RWPE2 (cell line): ENCODE measurements at regions not wholly inside any gene's neighbourhood (a gene's known extent, or its start where the extent isn't known, plus 50 kb on each side); places are given as distances from the start of the nearest gene placed in this dataset.
"Not testable (repeated sequence)": the region's sequence is repeated elsewhere in the genome, so short reads cannot be mapped to it uniquely, and the experiment has no call there.

Source experiments
- ATAC-seq: fragments of 200-7000 bp; cut with Tn5 transposase; 3 replicates; pipeline ENCODE4 v1.9.1; 2021; ENCODE audit warnings: low read depth
- DNase-seq: peaks from one replicate; pipeline ENCODE4 v3.0.0-alpha.2; 2020; ENCODE audit warnings: low spot score
- H3K27ac ChIP-seq: fragments of 450-650 bp; 2 replicates; pipeline ENCODE4 v1.5.1; 2017; ENCODE audit warnings: mild to moderate bottlenecking; ENCODE audit not compliant: poor library complexity, severe bottlenecking
- H3K27me3 ChIP-seq: fragments of 250-450 bp; sonication (Bioruptor Pico); 2 replicates; pipeline ENCODE4 v1.5.1; 2021; ENCODE audit warnings: mild to moderate bottlenecking, moderate library complexity; ENCODE audit not compliant: insufficient read depth, poor library complexity, severe bottlenecking
- H3K36me3 ChIP-seq: fragments of 250-450 bp; sonication (Bioruptor Pico); 2 replicates; pipeline ENCODE4 v1.5.1; 2020; ENCODE audit warnings: low read depth, mild to moderate bottlenecking, moderate library complexity
- H3K4me1 ChIP-seq: fragments of 250-450 bp; sonication (Bioruptor Pico); 2 replicates; pipeline ENCODE4 v1.5.1; 2021; ENCODE audit warnings: mild to moderate bottlenecking, moderate library complexity; ENCODE audit not compliant: insufficient read depth, poor library complexity, severe bottlenecking
- H3K4me3 ChIP-seq: fragments of 250-450 bp; sonication (Bioruptor Pico); 2 replicates; pipeline ENCODE4 v1.5.1; 2021; ENCODE audit warnings: mild to moderate bottlenecking, moderate library complexity; ENCODE audit not compliant: severe bottlenecking
- H3K9me3 ChIP-seq: fragments of 250-450 bp; sonication (Bioruptor Pico); 2 replicates; pipeline ENCODE4 v1.5.1; 2021; ENCODE audit warnings: mild to moderate bottlenecking, moderate library complexity; ENCODE audit not compliant: severe bottlenecking
- TF ChIP-seq, protein P1 (sequence below): fragments of 450-650 bp; IDR thresholded peaks from one replicate; pipeline ENCODE4 v1.5.1; 2017; ENCODE audit warnings: mild to moderate bottlenecking, moderate library complexity; ENCODE audit not compliant: poor library complexity, severe bottlenecking

DNA sequence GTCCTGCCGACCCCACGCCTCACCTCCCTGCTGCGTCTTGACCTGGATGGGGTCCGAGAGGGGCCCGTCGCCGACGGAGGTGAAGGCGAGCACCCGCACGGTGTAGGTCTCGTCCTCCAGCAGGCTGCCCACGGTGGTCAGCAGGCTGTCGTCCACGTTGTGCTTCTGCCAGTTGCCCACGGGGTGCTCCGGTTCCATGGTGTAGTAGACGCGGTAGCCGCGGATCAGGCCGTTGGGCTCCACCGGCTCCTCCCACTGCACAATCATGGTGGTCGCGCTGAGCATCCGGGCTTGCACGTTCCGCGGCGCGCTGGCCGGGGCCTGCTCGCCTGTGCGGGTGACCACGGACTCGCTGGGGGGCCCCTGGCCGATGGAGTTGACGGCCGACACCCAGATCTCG, 96.7 kb downstream of the PTPRS start:
- Histone ChIP-seq H3K4me1 (no peaks in the 10 kb centered on the region), H3K4me3 (no peak overlapping the region), H3K27ac (no peak overlapping the region), H3K9me3 (no peaks in the 10 kb centered on the region), H3K27me3 (no peaks in the 10 kb centered on the region), H3K36me3 (no peaks in the 10 kb centered on the region)
- TF ChIP-seq, protein P1, sequence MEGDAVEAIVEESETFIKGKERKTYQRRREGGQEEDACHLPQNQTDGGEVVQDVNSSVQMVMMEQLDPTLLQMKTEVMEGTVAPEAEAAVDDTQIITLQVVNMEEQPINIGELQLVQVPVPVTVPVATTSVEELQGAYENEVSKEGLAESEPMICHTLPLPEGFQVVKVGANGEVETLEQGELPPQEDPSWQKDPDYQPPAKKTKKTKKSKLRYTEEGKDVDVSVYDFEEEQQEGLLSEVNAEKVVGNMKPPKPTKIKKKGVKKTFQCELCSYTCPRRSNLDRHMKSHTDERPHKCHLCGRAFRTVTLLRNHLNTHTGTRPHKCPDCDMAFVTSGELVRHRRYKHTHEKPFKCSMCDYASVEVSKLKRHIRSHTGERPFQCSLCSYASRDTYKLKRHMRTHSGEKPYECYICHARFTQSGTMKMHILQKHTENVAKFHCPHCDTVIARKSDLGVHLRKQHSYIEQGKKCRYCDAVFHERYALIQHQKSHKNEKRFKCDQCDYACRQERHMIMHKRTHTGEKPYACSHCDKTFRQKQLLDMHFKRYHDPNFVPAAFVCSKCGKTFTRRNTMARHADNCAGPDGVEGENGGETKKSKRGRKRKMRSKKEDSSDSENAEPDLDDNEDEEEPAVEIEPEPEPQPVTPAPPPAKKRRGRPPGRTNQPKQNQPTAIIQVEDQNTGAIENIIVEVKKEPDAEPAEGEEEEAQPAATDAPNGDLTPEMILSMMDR = no peak
- ATAC-seq (no peak), DNase-seq (no peak)

DNA sequence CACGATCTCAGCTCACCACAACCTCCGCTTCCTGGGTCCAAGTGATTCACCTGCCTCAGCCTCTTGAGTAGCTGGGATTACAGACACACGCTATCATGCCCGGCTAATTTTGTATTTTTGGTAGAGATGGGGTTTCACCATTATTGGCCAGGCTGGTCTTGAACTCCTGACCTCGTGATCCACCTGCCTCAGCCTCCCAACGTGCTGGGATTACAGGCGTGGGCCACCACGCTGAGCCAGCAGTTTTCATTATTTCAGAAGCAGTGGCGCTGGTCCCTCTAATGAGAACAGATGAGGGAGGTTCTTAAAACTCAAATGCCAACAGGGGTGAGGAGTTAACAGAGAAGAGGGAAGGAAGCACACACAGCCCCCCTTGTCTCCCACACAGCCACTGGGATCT, 98.7 kb downstream of the PTPRS start:
- not testable (repeated sequence) for DNase-seq, ATAC-seq, H3K27me3 ChIP-seq, H3K4me1 ChIP-seq, H3K27ac ChIP-seq, H3K9me3 ChIP-seq, H3K4me3 ChIP-seq, H3K36me3 ChIP-seq

DNA sequence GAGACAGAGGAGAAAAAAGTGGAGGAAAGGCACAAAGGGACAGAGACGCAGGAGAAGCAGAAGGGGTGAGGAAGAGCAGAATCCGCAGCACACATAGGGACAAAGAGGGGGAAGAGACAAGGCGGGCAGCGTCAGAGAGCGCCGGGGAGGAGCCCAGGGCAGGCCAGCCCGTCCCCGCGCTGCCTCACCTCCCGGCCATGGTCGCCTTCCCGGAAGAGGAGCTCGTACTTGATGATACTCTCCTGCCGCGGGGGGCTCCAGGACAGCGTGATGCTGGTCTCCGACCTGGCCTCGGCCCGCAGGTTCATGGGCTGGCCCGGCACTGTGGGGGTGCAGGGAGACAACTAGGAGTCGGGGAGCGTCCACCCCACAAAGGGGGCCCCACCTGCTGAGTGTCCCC, 100.6 kb downstream of the PTPRS start:
- H3K4me1 ChIP-seq = no peaks in the 10 kb centered on the region
- H3K27ac ChIP-seq = no peak overlapping the region
- H3K27me3 ChIP-seq = no peaks in the 10 kb centered on the region
- no peak overlapping the region for H3K4me3 ChIP-seq
- H3K36me3 ChIP-seq = no peaks in the 10 kb centered on the region
- H3K9me3 ChIP-seq = no peaks in the 10 kb centered on the region
- ATAC-seq (no peak), DNase-seq (no peak)
- TF ChIP-seq, protein P1 = no peak

DNA sequence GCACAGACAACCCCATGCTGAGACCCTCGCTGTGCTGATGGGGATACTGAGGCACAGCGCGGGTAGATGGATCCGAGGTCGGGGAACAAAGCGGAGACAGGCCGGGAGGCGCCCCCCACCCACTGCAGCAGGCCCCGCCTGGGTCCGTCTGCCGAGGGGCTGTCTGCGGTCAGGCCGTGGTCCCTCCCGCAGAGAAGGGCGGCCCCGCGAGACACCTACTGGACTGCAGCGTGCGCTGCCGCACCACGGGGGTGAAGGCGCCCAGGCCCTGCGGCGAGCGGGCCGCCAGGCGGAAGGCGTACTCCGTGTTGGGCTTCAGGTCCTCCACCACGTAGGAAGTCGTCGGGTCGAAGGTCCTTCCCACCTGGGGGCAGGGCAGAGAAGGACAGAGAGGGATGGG, 101.9 kb downstream of the PTPRS start:
- Histone ChIP-seq H3K4me3 (no peak overlapping the region), H3K27ac (no peak overlapping the region), H3K4me1 (no peaks in the 10 kb centered on the region), H3K9me3 (no peaks in the 10 kb centered on the region), H3K27me3 (no peaks in the 10 kb centered on the region), H3K36me3 (no peaks in the 10 kb centered on the region)
- DNase-seq = no peak
- TF ChIP-seq, protein P1 = no peak
- ATAC-seq = no peak

DNA sequence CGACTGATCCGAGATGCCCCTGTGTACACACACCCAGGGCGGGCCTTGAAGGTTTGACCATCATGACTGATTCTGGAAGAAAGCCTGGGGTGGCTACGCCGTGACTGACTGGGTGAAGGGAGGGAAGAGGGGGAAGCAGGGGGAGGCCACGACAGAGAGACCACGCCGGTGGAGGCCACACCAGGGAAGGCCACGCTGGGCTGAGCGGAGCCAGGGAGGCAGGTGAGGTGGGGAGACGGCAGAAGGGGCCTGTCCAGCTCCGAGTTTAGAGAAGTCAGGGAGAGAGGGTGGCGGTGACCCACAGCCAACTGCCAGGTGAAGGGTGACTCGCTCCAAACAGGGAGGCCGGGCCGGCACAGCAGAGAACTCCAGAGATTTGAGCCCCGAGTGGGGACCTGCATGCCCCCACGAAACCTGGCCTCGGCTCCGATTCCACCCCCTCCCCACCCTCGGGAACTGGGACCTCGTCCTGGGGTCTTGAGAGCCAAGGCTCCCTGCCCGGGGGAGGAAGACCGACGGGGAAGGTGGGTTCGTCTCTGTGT, 102.6 kb downstream of the PTPRS start:
- no peaks in the 10 kb centered on the region for H3K4me1 ChIP-seq
- no peak overlapping the region for H3K4me3 ChIP-seq
- H3K9me3 ChIP-seq = no peaks in the 10 kb centered on the region
- H3K27ac ChIP-seq = no peak overlapping the region
- DNase-seq (no peak), ATAC-seq (no peak)
- H3K27me3 ChIP-seq = no peaks in the 10 kb centered on the region
- H3K36me3 ChIP-seq = no peaks in the 10 kb centered on the region
- TF ChIP-seq, protein P1 = no peak
